Endothelial cell of umbilical vein (primary cell): ENCODE measurements at regions not wholly inside any gene's neighbourhood (a gene's known extent, or its start where the extent isn't known, plus 50 kb on each side); places are given as distances from the start of the nearest gene placed in this dataset.

Experiments used
- BruUV-seq: library from RNA; stranded (reverse); fragments of 400-500 nt; replicated peaks from 2 replicates; lab custom pipeline; 2021; lab: Mats Ljungman, UMichigan
- CTCF ChIA-PET: fragments of 300-600, 350-600 bp; sonication (Branson Sonifier 250); formaldehyde crosslinking; loops from one replicate; lab custom pipeline; 2021; ENCODE audit warnings: antibody characterized with exemption, inconsistent platforms; lab: Charles Lee
- POLR2A ChIA-PET: fragments of 300-600, 350-600 bp; sonication (Branson Sonifier 250); formaldehyde crosslinking; loops from one replicate; lab custom pipeline; 2021; ENCODE audit warnings: antibody characterized with exemption, inconsistent platforms; lab: Charles Lee
- DNase-seq: peaks from one replicate; pipeline ENCODE4 v3.0.0-alpha.2; 2011; ENCODE audit warnings: low read depth, low spot score
- FAIRE-seq: peaks from 2 replicates; lab custom pipeline; 2011; peaks lifted over from hg19 to GRCh38; lab: Jason Lieb, UNC
- H2AFZ ChIP-seq: 2 replicates; pipeline ENCODE4 v1.6.0; 2012; ENCODE audit warnings: low read depth, low read length, control low read depth, inconsistent platforms
- H3K27ac ChIP-seq: 2 replicates; pipeline ENCODE4 v1.5.1; 2011; ENCODE audit warnings: low read depth, mild to moderate bottlenecking, control low read depth, low read length, moderate library complexity; ENCODE audit not compliant: insufficient read depth
- H3K27me3 ChIP-seq, 2 experiments: 2 replicates each; pipeline versions ENCODE4 v1.6.0 to v1.6.1; 2011; ENCODE audit warnings: low read length in 2 of 2, mixed read lengths in 1 of 2; ENCODE audit not compliant: control insufficient read depth in 2 of 2, insufficient read depth in 2 of 2
- H3K36me3 ChIP-seq, 2 experiments: 2 replicates in 1 of 2; 3 replicates in 1 of 2; pipeline ENCODE4 v1.5.1; 2011; ENCODE audit warnings: low read length in 2 of 2, mild to moderate bottlenecking in 1 of 2, moderate library complexity in 1 of 2; ENCODE audit not compliant: control insufficient read depth in 2 of 2, insufficient read depth in 2 of 2; ENCODE audit errors: extremely low read depth in 1 of 2
- H3K4me1 ChIP-seq: 3 replicates; pipeline ENCODE4 v1.5.1; 2011; ENCODE audit warnings: mild to moderate bottlenecking, low read length; ENCODE audit not compliant: control insufficient read depth, insufficient read depth; ENCODE audit errors: extremely low read depth
- H3K4me2 ChIP-seq: 2 replicates; pipeline ENCODE4 v1.6.1; 2011; ENCODE audit warnings: low read length, control low read depth, mixed read lengths; ENCODE audit not compliant: insufficient read depth
- H3K4me3 ChIP-seq, 3 experiments: fragments of 200-600 bp in 1 of 3; sonication (generic), shearing (Covaris generic) in 1 of 3; replicated peaks in 1 of 3; 2 replicates each; pipeline ENCODE4 v1.5.1; 2011 to 2016; ENCODE audit warnings: control low read depth in 3 of 3, low read length in 3 of 3, mild to moderate bottlenecking in 2 of 3, inconsistent platforms in 1 of 3, low read depth in 1 of 3, moderate library complexity in 1 of 3; ENCODE audit not compliant: insufficient read depth in 1 of 3
- H3K79me2 ChIP-seq: 2 replicates; pipeline ENCODE4 v1.6.0; 2012; ENCODE audit warnings: low read length, inconsistent platforms; ENCODE audit not compliant: control insufficient read depth, insufficient read depth
- H3K9ac ChIP-seq: replicated peaks from 2 replicates; pipeline ENCODE3; 2011; ENCODE audit warnings: low read length, control low read depth; ENCODE audit not compliant: insufficient read depth; ENCODE audit errors: extremely low read depth
- H3K9me1 ChIP-seq: replicated peaks from 3 replicates; pipeline ENCODE4 v1.6.0; 2011; ENCODE audit warnings: mild to moderate bottlenecking, low read length; ENCODE audit not compliant: control insufficient read depth, insufficient read depth; ENCODE audit errors: extremely low read depth
- H3K9me3 ChIP-seq: replicated peaks from 2 replicates; pipeline ENCODE4 v1.5.1; 2012; ENCODE audit warnings: low read length, inconsistent platforms; ENCODE audit not compliant: control insufficient read depth, insufficient read depth
- H4K20me1 ChIP-seq: replicated peaks from 2 replicates; pipeline ENCODE3; 2011; ENCODE audit warnings: mild to moderate bottlenecking, low read length; ENCODE audit not compliant: control insufficient read depth, insufficient read depth; ENCODE audit errors: extremely low read depth
- EZH2 ChIP-seq: IDR thresholded peaks from 2 replicates; pipeline ENCODE4 v1.6.1; 2012; ENCODE audit warnings: borderline replicate concordance, low read depth, mild to moderate bottlenecking, moderate library complexity, low read length, inconsistent platforms; ENCODE audit not compliant: severe bottlenecking
- FOS ChIP-seq: IDR thresholded peaks from 2 replicates; pipeline ENCODE4 v1.6.1; 2011; ENCODE audit warnings: mild to moderate bottlenecking, low read length, moderate library complexity, borderline replicate concordance; ENCODE audit not compliant: insufficient read depth
- GATA2 ChIP-seq: IDR thresholded peaks from 2 replicates; pipeline ENCODE4 v1.7.0; 2011; ENCODE audit warnings: low read depth, mild to moderate bottlenecking, moderate library complexity, mixed read lengths, low read length; ENCODE audit not compliant: insufficient read length, insufficient read depth
- JUN ChIP-seq: IDR thresholded peaks from 2 replicates; pipeline ENCODE4 v1.6.1; 2011; ENCODE audit warnings: borderline replicate concordance, low read depth; ENCODE audit not compliant: insufficient read length, insufficient read depth
- MYC ChIP-seq: IDR thresholded peaks from one replicate; pipeline ENCODE4 v1.6.1; 2011; ENCODE audit warnings: mild to moderate bottlenecking, low read depth, low read length
- POLR2A ChIP-seq: IDR thresholded peaks from 2 replicates; pipeline ENCODE4 v1.6.1; 2012; ENCODE audit warnings: low read depth, mild to moderate bottlenecking, control low read depth, low read length
- POLR2AphosphoS5 ChIP-seq: IDR thresholded peaks from 2 replicates; pipeline ENCODE4 v1.6.1; 2012; ENCODE audit warnings: low read depth, mild to moderate bottlenecking, control low read depth, low read length, moderate library complexity; ENCODE audit not compliant: insufficient read depth
- dilution Hi-C: fragments of 300-500 bp; cut with MboI; formaldehyde crosslinking; loops from one replicate; pipeline ENCODE4 v1.15.0; 2019; ENCODE audit warnings: low sequenced_read_pairs; ENCODE audit not compliant: extremely low pct_ligation_motif_present
- intact Hi-C: fragments of 100-400 bp; cut with micrococcal nuclease; formaldehyde crosslinking; loops from one replicate; pipeline ENCODE4 v1.10.0; 2022
- TF ChIP-seq, protein P1 (sequence below): IDR thresholded peaks from 2 replicates; pipeline ENCODE4 v1.6.1; 2011; ENCODE audit not compliant: insufficient read depth, insufficient read length
- TF ChIP-seq, protein P2 (sequence below), 2 donors: IDR thresholded peaks; 1 replicate in 1 of 2; 2 replicates in 1 of 2; pipeline ENCODE4 v1.5.1; 2011; ENCODE audit warnings: low read length in 2 of 2, mild to moderate bottlenecking in 2 of 2, moderate library complexity in 2 of 2, control low read depth in 1 of 2, inconsistent platforms in 1 of 2, low read depth in 1 of 2; ENCODE audit not compliant: insufficient read depth in 1 of 2; ENCODE audit errors: extremely low read depth in 1 of 2

DNA sequence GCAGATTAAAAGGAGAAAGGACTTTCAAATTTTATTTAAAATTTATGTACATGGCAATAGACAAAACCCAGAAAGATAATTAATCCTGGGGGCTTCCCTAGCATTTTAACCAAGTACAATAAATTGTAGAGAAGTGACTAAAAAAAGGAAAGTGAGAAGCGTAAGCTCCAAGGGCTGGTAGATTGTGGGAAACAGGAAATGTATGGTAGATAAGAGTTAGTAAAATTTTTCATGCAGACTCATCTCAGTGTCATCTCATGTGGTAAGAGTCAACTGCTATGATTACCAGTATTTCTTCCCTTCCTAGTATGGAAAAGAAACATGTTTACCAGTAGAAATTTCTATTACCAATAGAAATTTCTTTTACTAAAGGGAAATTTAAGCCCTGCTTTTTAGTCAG, 464.3 kb upstream of the AGTR1 start:
- Histone ChIP-seq H4K20me1 (no peaks in the 10 kb centered on the region), H3K4me3 (no peak overlapping the region), H3K27ac (no peak overlapping the region), H3K36me3 (no peaks in the 10 kb centered on the region), H3K9me3 (no peaks in the 10 kb centered on the region), H3K27me3 (no peaks in the 10 kb centered on the region), H3K4me1 (no peaks in the 10 kb centered on the region), H3K9ac (no peak overlapping the region), H3K4me2 (no peak overlapping the region), H2AFZ (no peak overlapping the region), H3K9me1 (no peaks in the 10 kb centered on the region), H3K79me2 (no peaks in the 10 kb centered on the region)
- CTCF ChIA-PET = no interaction called here
- TF ChIP-seq FOS (no peak), GATA2 (no peak), JUN (no peak), POLR2AphosphoS5 (no peak), POLR2A (no peak), MYC (no peak), EZH2 (no peak)
- TF ChIP-seq, protein P1, sequence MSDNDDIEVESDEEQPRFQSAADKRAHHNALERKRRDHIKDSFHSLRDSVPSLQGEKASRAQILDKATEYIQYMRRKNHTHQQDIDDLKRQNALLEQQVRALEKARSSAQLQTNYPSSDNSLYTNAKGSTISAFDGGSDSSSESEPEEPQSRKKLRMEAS = no peak
- TF ChIP-seq, protein P2, sequence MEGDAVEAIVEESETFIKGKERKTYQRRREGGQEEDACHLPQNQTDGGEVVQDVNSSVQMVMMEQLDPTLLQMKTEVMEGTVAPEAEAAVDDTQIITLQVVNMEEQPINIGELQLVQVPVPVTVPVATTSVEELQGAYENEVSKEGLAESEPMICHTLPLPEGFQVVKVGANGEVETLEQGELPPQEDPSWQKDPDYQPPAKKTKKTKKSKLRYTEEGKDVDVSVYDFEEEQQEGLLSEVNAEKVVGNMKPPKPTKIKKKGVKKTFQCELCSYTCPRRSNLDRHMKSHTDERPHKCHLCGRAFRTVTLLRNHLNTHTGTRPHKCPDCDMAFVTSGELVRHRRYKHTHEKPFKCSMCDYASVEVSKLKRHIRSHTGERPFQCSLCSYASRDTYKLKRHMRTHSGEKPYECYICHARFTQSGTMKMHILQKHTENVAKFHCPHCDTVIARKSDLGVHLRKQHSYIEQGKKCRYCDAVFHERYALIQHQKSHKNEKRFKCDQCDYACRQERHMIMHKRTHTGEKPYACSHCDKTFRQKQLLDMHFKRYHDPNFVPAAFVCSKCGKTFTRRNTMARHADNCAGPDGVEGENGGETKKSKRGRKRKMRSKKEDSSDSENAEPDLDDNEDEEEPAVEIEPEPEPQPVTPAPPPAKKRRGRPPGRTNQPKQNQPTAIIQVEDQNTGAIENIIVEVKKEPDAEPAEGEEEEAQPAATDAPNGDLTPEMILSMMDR (IDR thresholded peaks at IDR 0.05; ENCODE audit: extremely low read depth in 1 of 2, insufficient read depth in 1 of 2, low read depth in 1 of 2, low read length in 2 of 2) = no peak
- BruUV-seq = no TSS peak
- POLR2A ChIA-PET = no interaction called here
- dilution Hi-C loops (no loop called here), intact Hi-C loops (no loop called here)
- FAIRE-seq (no peak), DNase-seq (no peak)
